Activated T-cell treated with anti-CD3 and anti-CD28 coated beads, Interleukin-2, amount 50 U/mL, for 72 hours (primary cell): ENCODE measurements at regions not wholly inside any gene's neighbourhood (a gene's known extent, or its start where the extent isn't known, plus 50 kb on each side); places are given as distances from the start of the nearest gene placed in this dataset.

Experiments used
- ATAC-seq, 2 donors: fragments of 150-1000 bp; cut with Tn5 transposase; replicated peaks in 1 of 2; 2 replicates each; pipeline ENCODE4 v1.10.0; 2021; ENCODE audit warnings: moderate library complexity in 2 of 2, mild to moderate bottlenecking in 1 of 2
- DNase-seq, 2 donors: peaks; one replicate each; pipeline ENCODE4 v3.0.0; 2021 to 2022; ENCODE audit warnings: mixed read lengths in 1 of 2
- H3K27ac Mint-ChIP-seq: one replicate; pipeline ENCODE4 v1.8.0; 2022; ENCODE audit warnings: mild to moderate bottlenecking, moderate library complexity, mixed read lengths
- H3K27me3 Mint-ChIP-seq: one replicate; pipeline ENCODE4 v1.8.0; 2022; ENCODE audit warnings: low read depth, mixed read lengths
- H3K36me3 Mint-ChIP-seq, 2 donors: one replicate each; pipeline ENCODE4 v1.8.0; 2022; ENCODE audit warnings: mixed read lengths in 2 of 2, mild to moderate bottlenecking in 1 of 2; ENCODE audit not compliant: insufficient read depth in 2 of 2
- H3K4me1 Mint-ChIP-seq: one replicate; pipeline ENCODE4 v1.8.0; 2022; ENCODE audit warnings: low read depth, mixed read lengths
- H3K4me3 Mint-ChIP-seq, 2 donors: one replicate each; pipeline ENCODE4 v1.8.0; 2022; ENCODE audit warnings: mild to moderate bottlenecking in 2 of 2, mixed read lengths in 2 of 2, moderate library complexity in 2 of 2
- H3K9me3 Mint-ChIP-seq, 2 donors: one replicate each; pipeline ENCODE4 v1.8.0; 2022; ENCODE audit warnings: mixed read lengths in 2 of 2

DNA sequence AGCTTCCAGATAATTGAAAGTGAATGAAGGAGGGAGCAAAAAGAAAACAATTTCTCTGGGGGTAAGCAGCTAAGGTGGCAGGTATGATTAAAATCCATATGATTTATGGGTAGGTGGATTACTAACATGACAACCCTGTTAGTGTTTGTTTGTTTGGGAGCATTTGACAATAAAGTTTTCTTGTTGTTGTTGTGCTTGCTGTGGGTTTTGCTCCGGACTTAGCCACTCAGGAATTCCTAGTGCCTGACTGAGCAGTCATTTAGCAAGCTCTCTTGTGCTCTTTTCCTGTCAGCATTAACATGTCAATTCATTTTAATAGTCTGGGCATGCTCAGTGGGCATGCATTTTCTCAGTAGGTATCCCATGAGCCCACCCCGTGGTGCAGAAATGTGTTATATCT, 674.8 kb upstream of the ZEB2 start:
- no peaks in the 10 kb centered on the region for H3K9me3 Mint-ChIP-seq
- ATAC-seq: no peak
- no peak overlapping the region for H3K27ac Mint-ChIP-seq
- H3K27me3 Mint-ChIP-seq: no peaks in the 10 kb centered on the region
- H3K4me1 Mint-ChIP-seq: no peaks in the 10 kb centered on the region
- no peak overlapping the region for H3K4me3 Mint-ChIP-seq
- DNase-seq: no peak
- no peaks in the 10 kb centered on the region for H3K36me3 Mint-ChIP-seq

- no peak for ATAC-seq
- Mint-ChIP-seq H3K9me3 (no peaks in the 10 kb centered on the region), H3K27ac (no peak overlapping the region), H3K4me3 (no peak overlapping the region), H3K4me1 (no peaks in the 10 kb centered on the region), H3K27me3 (no peaks in the 10 kb centered on the region), H3K36me3 (no peaks in the 10 kb centered on the region)
- no peak for DNase-seq
Observed at GRCh38 chr2:145190031-145190703, 670.2 kb upstream of the ZEB2 start.

- H3K4me1 Mint-ChIP-seq: no peaks in the 10 kb centered on the region
- no peak for ATAC-seq
- DNase-seq: no peak
- H3K27me3 Mint-ChIP-seq: peaks cover 8% of the 10 kb centered on the region
- H3K4me3 Mint-ChIP-seq: no peak overlapping the region
- no peaks in the 10 kb centered on the region for H3K9me3 Mint-ChIP-seq
- no peaks in the 10 kb centered on the region for H3K36me3 Mint-ChIP-seq
- no peak overlapping the region for H3K27ac Mint-ChIP-seq
Observed at GRCh38 chr2:145186303-145186702, 666.4 kb upstream of the ZEB2 start.

GRCh38 chr2:145185696-145186095, 665.8 kb upstream of the ZEB2 start:
- no peak overlapping the region for H3K27ac Mint-ChIP-seq
- H3K27me3 Mint-ChIP-seq: peaks cover 8% of the 10 kb centered on the region
- no peaks in the 10 kb centered on the region for H3K4me1 Mint-ChIP-seq
- no peak overlapping the region for H3K4me3 Mint-ChIP-seq
- no peaks in the 10 kb centered on the region for H3K36me3 Mint-ChIP-seq
- ATAC-seq: no peak
- no peaks in the 10 kb centered on the region for H3K9me3 Mint-ChIP-seq
- no peak for DNase-seq

GRCh38 chr2:145184741-145185651, 665.1 kb upstream of the ZEB2 start:
- H3K9me3 Mint-ChIP-seq: no peaks in the 10 kb centered on the region
- DNase-seq (no peak), ATAC-seq (no peak)
- H3K4me3 Mint-ChIP-seq: no peak overlapping the region
- H3K4me1 Mint-ChIP-seq: no peaks in the 10 kb centered on the region
- H3K36me3 Mint-ChIP-seq: no peaks in the 10 kb centered on the region
- H3K27me3 Mint-ChIP-seq: peaks cover 8% of the 10 kb centered on the region
- H3K27ac Mint-ChIP-seq: no peak overlapping the region

DNA sequence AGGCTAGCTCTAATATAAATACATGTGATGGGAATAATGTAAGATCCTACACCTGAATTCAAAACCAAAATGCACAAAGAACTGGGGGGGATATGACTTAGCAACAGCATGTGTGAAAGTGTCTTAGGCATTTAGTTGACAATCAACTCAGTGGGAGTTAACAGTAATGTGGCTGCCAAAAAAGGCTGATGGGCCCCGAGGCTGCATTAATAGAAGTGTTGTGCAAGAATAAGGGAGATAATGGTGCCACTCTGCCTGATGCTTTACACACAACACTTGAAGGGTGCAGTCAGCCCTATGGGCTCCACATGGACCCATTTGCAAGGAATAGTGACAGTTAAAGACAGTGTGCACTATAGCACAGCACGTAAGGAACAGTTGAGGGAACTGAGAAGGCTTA, 649.4 kb upstream of the ZEB2 start:
- Mint-ChIP-seq H3K9me3 (no peaks in the 10 kb centered on the region), H3K27me3 (no peaks in the 10 kb centered on the region), H3K4me1 (no peaks in the 10 kb centered on the region), H3K4me3 (no peak overlapping the region), H3K36me3 (no peaks in the 10 kb centered on the region), H3K27ac (no peak overlapping the region)
- ATAC-seq: no peak
- no peak for DNase-seq

DNA sequence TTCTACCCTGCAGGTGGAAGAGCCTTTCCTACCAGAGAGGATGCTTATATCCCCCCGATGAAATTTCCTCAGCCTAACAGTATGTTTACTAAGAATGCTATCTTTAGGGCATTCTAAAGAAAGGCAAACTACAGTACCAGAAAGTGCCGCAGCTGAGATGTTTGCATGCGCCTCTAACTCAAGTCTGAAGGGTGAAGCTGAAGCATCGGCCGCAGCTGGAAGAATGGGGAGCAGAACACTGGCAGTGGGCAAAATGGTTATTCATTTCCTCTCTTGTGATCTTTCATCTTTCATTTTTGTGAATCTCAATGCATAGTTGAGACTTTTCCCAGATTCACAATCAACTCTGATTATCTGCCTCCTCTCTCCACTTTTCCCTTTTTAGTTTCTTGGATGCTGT, 648.2 kb upstream of the ZEB2 start:
- no peaks in the 10 kb centered on the region for H3K36me3 Mint-ChIP-seq
- no peak overlapping the region for H3K27ac Mint-ChIP-seq
- H3K4me1 Mint-ChIP-seq: no peaks in the 10 kb centered on the region
- DNase-seq: no peak
- no peaks in the 10 kb centered on the region for H3K27me3 Mint-ChIP-seq
- H3K9me3 Mint-ChIP-seq: no peaks in the 10 kb centered on the region
- no peak for ATAC-seq
- H3K4me3 Mint-ChIP-seq: no peak overlapping the region

GRCh38 chr2:145166731-145167302, 646.9 kb upstream of the ZEB2 start:
- H3K27me3 Mint-ChIP-seq: no peaks in the 10 kb centered on the region
- no peak for ATAC-seq
- H3K9me3 Mint-ChIP-seq: peaks cover 0 to 3% of the 10 kb centered on the region in 2 donors

DNA sequence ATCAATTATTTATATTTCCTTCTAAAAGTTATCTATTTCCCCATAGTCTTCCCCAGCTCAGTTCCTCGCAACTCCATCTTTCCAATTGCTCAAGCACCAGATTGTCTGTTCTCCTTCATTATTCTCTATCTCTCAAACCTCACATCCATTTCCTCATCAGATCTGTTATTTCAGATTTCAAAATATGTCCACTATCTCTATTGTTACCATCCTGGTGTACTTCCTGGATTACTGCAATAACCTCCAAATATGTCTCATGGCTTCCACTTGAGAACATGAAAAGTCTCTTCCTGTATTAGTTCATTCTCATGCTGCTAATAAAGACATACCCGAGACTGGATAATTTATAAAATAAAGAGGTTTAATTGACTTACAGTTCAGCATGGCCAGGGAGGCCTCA, 641.7 kb upstream of the ZEB2 start:
- H3K36me3 Mint-ChIP-seq: no peaks in the 10 kb centered on the region
- no peak for ATAC-seq
- H3K27ac Mint-ChIP-seq: no peak overlapping the region

More at GRCh38 chr2:145166731-145167302, 646.9 kb upstream of the ZEB2 start:
- no peak overlapping the region for H3K27ac Mint-ChIP-seq
- DNase-seq: no peak
- H3K36me3 Mint-ChIP-seq: no peaks in the 10 kb centered on the region
- no peaks in the 10 kb centered on the region for H3K4me1 Mint-ChIP-seq
- no peak overlapping the region for H3K4me3 Mint-ChIP-seq

DNA sequence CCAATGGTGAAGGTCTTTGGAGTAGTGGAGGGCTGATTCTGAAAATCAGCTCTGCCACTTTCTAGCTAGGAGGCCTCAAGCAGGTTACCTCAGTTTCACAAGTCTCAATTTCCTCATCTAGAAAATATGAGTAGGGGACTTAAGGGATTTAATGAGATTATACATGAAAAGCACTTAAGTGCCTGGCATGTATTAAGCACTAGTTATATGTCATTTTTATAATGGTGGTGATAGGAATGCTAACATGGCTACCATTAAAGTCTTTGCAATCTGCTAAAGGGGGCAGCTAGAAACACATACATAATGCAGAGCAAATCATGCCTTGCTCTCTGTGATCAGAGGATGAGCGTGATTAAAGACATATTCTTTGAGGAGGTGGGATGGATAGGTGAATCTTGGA, 640.9 kb upstream of the ZEB2 start:
- Mint-ChIP-seq H3K27me3 (no peaks in the 10 kb centered on the region), H3K27ac (no peak overlapping the region), H3K4me1 (no peaks in the 10 kb centered on the region), H3K9me3 (peaks cover 2 to 3% of the 10 kb centered on the region in 2 donors), H3K4me3 (no peak overlapping the region), H3K36me3 (no peaks in the 10 kb centered on the region)
- DNase-seq (no peak), ATAC-seq (no peak)

More for the DNA sequence above, 641.7 kb upstream of the ZEB2 start:
- Mint-ChIP-seq H3K27me3 (no peaks in the 10 kb centered on the region), H3K9me3 (peaks cover 2 to 3% of the 10 kb centered on the region in 2 donors), H3K4me3 (no peak overlapping the region), H3K4me1 (no peaks in the 10 kb centered on the region)
- DNase-seq: no peak

DNA sequence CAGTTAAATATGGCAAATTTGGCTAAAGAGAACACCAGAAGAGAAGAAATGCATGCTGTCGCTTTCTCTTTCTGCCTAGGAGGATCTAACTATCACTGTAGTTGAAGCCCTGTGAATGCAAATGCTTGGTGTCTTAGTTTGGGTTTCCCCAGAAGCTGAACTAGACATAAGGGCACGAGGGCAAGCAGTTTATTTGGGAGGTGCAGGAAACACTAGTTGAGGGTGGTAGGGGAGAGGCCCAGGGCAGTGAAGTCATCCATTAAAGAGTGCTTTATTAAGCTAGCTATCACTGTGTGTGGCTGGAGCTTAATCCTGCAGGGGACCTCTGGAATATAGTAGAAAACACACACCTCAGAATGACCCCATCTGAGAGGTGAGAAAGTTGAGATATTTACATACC, 639.8 kb upstream of the ZEB2 start:
- ATAC-seq: no peak
- no peak for DNase-seq
- no peaks in the 10 kb centered on the region for H3K36me3 Mint-ChIP-seq
- H3K4me3 Mint-ChIP-seq: no peak overlapping the region
- peaks cover 5 to 7% of the 10 kb centered on the region in 2 donors for H3K9me3 Mint-ChIP-seq
- no peak overlapping the region for H3K27ac Mint-ChIP-seq
- H3K4me1 Mint-ChIP-seq: no peaks in the 10 kb centered on the region
- no peaks in the 10 kb centered on the region for H3K27me3 Mint-ChIP-seq

- Mint-ChIP-seq H3K27me3 (no peaks in the 10 kb centered on the region), H3K4me3 (no peak overlapping the region), H3K9me3 (peaks cover 5 to 10% of the 10 kb centered on the region in 2 donors), H3K4me1 (no peaks in the 10 kb centered on the region), H3K36me3 (no peaks in the 10 kb centered on the region), H3K27ac (no peak overlapping the region)
- no peak for DNase-seq
- ATAC-seq: no peak
Observed at GRCh38 chr2:145157741-145158591, 638.0 kb upstream of the ZEB2 start.
